ENCODE measurements at regions not wholly inside any gene's neighbourhood (a gene's known extent, or its start where the extent isn't known, plus 50 kb on each side); places are given as distances from the start of the nearest gene placed in this dataset.
"Not testable (repeated sequence)": the region's sequence is repeated elsewhere in the genome, so short reads cannot be mapped to it uniquely, and the experiment has no call there.

- H3K4me3 Mint-ChIP-seq; CTCF ChIA-PET; H3K27ac Mint-ChIP-seq; H3K4me1 Mint-ChIP-seq; ATAC-seq; H3K9me3 Mint-ChIP-seq (ENCODE audit: low read depth); H3K36me3 Mint-ChIP-seq; DNase-seq; H3K27me3 Mint-ChIP-seq: not testable (repeated sequence)
Observed at GRCh38 chr15:22599526-22600320, 141.0 kb downstream of the GOLGA6L22 start.

DNA sequence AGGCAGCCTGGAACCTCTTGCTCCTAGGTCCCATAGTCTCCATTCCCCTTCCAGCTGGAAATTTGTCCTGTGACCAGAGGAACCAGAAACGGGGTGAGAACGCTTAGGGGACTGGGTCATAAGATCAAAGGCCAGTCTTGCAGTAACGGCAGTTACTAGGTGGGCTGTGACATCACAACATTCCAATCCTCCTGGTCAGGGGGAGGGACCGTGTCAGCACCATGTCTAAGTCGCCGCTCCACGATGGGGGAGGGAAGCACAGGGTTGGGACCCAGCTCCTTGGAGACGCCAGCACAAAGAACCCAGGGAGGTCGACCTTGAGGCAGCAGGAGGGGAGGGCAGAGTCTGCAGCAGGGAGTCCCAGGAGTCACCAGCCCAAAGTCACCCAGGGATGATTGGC lies 158.3 kb downstream of the GOLGA6L22 start:
- H3K4me1 Mint-ChIP-seq, H3K27ac Mint-ChIP-seq: not testable (repeated sequence)

GRCh38 chr15:22631789-22632188 lies 154.7 kb upstream of the NIPA1 start:
- CTCF ChIA-PET; H3K9me3 Mint-ChIP-seq (ENCODE audit: low read depth); ATAC-seq; H3K36me3 Mint-ChIP-seq; H3K4me3 Mint-ChIP-seq; H3K27ac Mint-ChIP-seq; H3K4me1 Mint-ChIP-seq; DNase-seq; H3K27me3 Mint-ChIP-seq: not testable (repeated sequence)

More for the DNA sequence above, 158.3 kb downstream of the GOLGA6L22 start:
- H3K27me3 Mint-ChIP-seq; ATAC-seq; DNase-seq; H3K4me3 Mint-ChIP-seq; CTCF ChIA-PET; H3K9me3 Mint-ChIP-seq (ENCODE audit: low read depth); H3K36me3 Mint-ChIP-seq: not testable (repeated sequence)

- H3K36me3 Mint-ChIP-seq; DNase-seq; H3K9me3 Mint-ChIP-seq (ENCODE audit: low read depth); H3K4me1 Mint-ChIP-seq; ATAC-seq; H3K4me3 Mint-ChIP-seq; CTCF ChIA-PET; H3K27ac Mint-ChIP-seq: not testable (repeated sequence)
- peaks cover 14% of the 10 kb centered on the region for H3K27me3 Mint-ChIP-seq
Observed at GRCh38 chr15:22639983-22640382, 146.5 kb upstream of the NIPA1 start.

- DNase-seq; H3K36me3 Mint-ChIP-seq; ATAC-seq; H3K4me1 Mint-ChIP-seq; H3K27ac Mint-ChIP-seq; CTCF ChIA-PET; H3K4me3 Mint-ChIP-seq; H3K9me3 Mint-ChIP-seq (ENCODE audit: low read depth): not testable (repeated sequence)
- H3K27me3 Mint-ChIP-seq = peaks cover 22% of the 10 kb centered on the region
Observed at GRCh38 chr15:22649458-22649857, 137.0 kb upstream of the NIPA1 start.

DNA sequence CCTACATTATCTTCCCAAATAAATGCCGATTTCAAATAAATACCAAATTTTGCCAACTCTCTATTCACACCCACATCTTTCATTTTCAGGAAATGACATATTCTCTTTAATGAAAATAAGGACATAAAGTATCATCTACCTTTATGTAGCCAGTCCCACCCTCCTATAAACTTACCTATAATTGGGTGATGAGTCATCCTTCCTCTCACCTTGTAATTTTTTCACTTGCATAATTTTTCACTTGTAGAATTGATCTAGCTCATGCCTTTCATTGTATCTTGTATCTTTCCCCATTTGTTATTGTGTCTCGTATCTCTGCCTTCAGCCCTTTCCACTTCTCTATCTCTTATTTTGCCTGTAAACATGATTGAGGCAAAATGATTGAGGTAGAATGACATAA lies 135.3 kb upstream of the NIPA1 start:
- peaks cover 21% of the 10 kb centered on the region for H3K27me3 Mint-ChIP-seq
- ATAC-seq; H3K9me3 Mint-ChIP-seq (ENCODE audit: low read depth); CTCF ChIA-PET; H3K36me3 Mint-ChIP-seq; H3K4me3 Mint-ChIP-seq; H3K27ac Mint-ChIP-seq; DNase-seq; H3K4me1 Mint-ChIP-seq: not testable (repeated sequence)

DNA sequence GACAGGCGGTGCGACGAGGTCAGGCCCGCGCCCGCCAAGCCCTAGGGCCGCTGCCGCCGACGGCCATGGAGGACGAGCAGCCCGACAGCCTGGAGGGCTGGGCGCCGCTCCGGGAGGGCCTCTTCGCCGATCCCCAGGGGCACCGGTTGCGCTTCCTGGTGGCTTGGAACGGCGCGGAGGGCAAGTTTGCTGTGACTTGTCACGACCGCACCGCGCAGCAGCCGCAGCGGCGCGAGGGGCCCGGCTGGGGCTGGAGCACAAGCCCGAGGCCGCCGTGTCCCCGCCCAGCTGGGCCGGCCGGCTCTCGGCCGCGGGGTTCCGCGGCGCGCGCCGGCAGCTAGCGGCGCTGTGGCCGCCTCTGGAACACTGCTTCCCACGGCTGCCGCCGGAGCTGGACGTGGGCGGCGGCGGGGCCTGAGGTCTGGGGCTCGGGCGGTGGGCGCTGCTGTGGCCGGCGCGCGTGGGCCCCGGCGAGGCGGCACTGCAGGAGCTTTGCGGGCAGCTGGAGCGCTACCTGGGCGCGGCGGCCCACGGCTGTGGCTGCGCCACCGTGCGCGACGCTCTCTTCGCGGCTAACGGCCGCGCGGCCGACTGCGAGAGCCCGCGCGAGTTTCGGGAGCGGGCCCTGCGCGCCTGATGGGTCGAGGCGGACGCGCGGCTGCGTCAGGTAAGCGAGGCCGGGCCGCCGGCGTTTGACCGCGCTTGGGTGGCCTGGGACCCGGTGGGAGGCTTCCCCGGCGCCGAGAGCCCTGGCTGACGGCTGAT lies 122.0 kb upstream of the NIPA1 start:
- H3K9me3 Mint-ChIP-seq (ENCODE audit: low read depth); DNase-seq; H3K4me1 Mint-ChIP-seq; H3K27ac Mint-ChIP-seq; CTCF ChIA-PET; H3K36me3 Mint-ChIP-seq: not testable (repeated sequence)
- peaks cover 24% of the 10 kb centered on the region for H3K27me3 Mint-ChIP-seq
- peak overlapping the region; percentile 12 for H3K4me3 Mint-ChIP-seq
- peak; percentile 73 for ATAC-seq

DNA sequence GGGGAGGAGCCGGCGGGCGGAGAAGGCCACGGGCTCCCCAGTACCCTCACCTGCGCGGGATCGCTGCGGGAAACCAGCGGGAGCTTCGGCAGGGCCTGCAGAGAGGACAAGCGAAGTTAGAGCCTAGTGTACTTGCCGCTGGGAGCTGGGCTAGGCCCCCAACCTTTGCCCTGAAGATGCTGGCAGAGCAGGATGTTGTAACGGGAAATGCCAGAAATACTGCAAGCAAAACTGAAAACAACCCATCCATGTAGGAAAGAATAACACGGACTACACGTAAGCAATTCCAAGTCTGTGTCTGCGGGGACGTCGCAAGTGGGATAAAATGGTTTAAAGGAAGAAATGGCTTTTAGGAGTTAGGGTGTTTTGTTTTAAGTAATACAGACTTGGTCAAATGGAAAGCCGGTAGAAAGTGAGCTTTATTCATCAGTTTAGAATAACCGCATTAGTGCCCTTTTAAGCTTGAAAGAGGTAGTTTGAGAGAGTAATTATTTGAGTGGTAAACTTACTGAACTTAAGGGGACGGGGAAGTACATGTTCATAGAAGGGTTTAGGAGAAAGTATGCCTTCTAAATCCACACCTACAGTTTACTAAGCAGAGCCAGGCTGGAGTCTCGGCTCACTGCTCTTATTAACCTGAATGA lies 121.3 kb upstream of the NIPA1 start:
- DNase-seq; H3K9me3 Mint-ChIP-seq (ENCODE audit: low read depth); ATAC-seq; H3K4me1 Mint-ChIP-seq; CTCF ChIA-PET; H3K36me3 Mint-ChIP-seq: not testable (repeated sequence)
- Mint-ChIP-seq H3K27me3 (peaks cover 24% of the 10 kb centered on the region), H3K27ac (peak overlapping the region; percentile 37), H3K4me3 (peak overlapping the region; percentile 66)

DNA sequence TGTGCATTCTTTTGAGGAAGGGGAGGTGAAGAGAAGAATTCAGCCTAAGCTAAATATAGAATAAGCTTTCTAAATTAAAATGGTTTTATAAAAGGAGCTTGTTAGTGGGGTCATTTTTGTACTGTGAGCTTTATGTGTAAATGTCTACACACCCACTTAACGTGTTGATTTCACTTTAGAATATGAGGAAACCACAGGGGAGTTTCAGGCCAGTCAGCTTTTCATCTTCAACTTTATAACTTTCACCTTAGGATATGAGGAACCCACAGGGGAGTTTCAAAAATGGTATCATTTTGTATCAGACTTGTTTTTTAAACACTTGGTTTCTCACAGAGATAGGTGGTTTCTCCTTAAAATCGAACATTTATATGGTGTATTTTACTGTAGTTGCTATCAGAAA lies 120.7 kb upstream of the NIPA1 start:
- CTCF ChIA-PET; H3K36me3 Mint-ChIP-seq; DNase-seq; H3K4me1 Mint-ChIP-seq; ATAC-seq; H3K27ac Mint-ChIP-seq; H3K9me3 Mint-ChIP-seq (ENCODE audit: low read depth): not testable (repeated sequence)
- peaks cover 22% of the 10 kb centered on the region for H3K27me3 Mint-ChIP-seq
- H3K4me3 Mint-ChIP-seq = peak overlapping the region; percentile 66

DNA sequence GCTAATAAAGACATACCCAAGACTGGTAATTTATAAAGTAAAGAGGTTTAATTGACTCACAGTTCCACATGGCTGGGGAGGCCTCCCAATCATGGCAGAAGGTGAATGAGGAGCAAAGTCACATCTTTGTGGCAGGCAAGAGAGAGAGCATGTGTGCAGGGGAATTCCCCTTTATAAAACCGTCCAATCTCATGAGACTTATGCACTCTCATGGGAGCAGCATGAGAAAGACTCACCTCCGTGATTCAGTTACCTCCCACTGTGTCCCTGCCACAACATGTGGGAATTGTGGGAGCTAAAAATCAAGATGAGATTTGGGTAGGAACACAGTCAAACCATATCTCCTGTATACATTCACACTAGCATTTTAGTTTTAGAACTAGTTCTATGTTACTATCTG lies 101.7 kb upstream of the NIPA1 start:
- H3K27ac Mint-ChIP-seq; H3K27me3 Mint-ChIP-seq; H3K36me3 Mint-ChIP-seq; ATAC-seq; H3K4me1 Mint-ChIP-seq; DNase-seq; CTCF ChIA-PET; H3K9me3 Mint-ChIP-seq (ENCODE audit: low read depth); H3K4me3 Mint-ChIP-seq: not testable (repeated sequence)

- ATAC-seq; H3K4me1 Mint-ChIP-seq; H3K9me3 Mint-ChIP-seq (ENCODE audit: low read depth); H3K27me3 Mint-ChIP-seq; H3K36me3 Mint-ChIP-seq; H3K4me3 Mint-ChIP-seq; DNase-seq; CTCF ChIA-PET; H3K27ac Mint-ChIP-seq: not testable (repeated sequence)
Observed at GRCh38 chr15:22699881-22700280, 86.6 kb upstream of the NIPA1 start.

DNA sequence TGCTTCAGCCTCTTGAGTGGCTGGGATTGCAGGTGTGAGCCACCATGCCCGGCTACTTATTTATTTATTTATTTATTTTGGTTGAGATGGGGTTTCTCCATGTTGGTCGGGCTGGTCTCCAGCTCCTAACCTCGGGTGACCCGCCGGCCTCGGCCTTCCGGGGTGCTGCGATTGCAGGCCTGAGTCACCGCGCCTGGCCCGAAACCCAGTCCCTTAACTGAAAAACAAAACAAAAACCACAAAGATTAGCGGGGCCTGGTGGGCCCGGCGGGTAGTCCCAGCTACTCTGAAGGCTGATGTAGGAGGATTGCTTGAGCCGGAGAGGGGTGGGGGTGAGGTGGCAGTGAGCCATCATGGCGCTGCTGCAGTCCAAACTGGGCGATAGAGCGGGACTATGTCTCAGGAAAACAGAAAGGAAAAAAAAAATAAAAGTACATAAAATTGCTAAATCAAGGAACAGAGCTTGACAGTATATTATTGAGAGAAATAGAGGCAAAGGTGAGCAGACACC lies 75.6 kb upstream of the NIPA1 start:
- CTCF ChIA-PET; H3K4me1 Mint-ChIP-seq; H3K4me3 Mint-ChIP-seq; H3K27ac Mint-ChIP-seq; ATAC-seq; H3K9me3 Mint-ChIP-seq (ENCODE audit: low read depth); H3K36me3 Mint-ChIP-seq; DNase-seq: not testable (repeated sequence)
- H3K27me3 Mint-ChIP-seq = peaks cover 29% of the 10 kb centered on the region

DNA sequence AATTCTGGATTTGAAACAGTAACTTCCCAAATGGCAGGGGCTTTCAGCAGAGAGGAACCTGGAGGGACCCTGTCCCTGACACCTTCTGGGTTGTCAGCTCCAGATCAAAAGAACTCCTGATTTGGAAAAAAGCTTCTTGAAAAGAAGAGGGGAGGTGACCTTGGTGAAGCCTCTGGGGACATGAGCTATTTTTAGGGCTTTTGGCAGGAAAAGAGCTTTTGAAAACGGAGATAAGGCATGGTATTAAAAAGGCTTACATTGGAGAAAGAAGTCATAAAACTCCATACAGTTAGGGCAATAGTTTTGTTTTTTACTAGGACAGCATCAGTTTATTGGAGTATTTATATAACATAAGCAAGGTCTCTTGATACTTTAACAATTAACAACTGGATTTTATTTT lies 72.5 kb upstream of the NIPA1 start:
- H3K27ac Mint-ChIP-seq; H3K4me3 Mint-ChIP-seq; ATAC-seq; H3K4me1 Mint-ChIP-seq; CTCF ChIA-PET; DNase-seq; H3K9me3 Mint-ChIP-seq (ENCODE audit: low read depth); H3K36me3 Mint-ChIP-seq: not testable (repeated sequence)
- peaks cover 43% of the 10 kb centered on the region for H3K27me3 Mint-ChIP-seq

All from activated CD8-positive, alpha-beta memory T cell treated with anti-CD3 and anti-CD28 coated beads, Interleukin-2, amount 10 ng/mL, durations not matched to agents 7 days and 5 days (primary cell).